GM19043 (cell line): ENCODE measurements at regions not wholly inside any gene's neighbourhood (a gene's known extent, or its start where the extent isn't known, plus 50 kb on each side); places are given as distances from the start of the nearest gene placed in this dataset.

Experiments used
- ATAC-seq: cut with Tn5 transposase; IDR thresholded peaks from one replicate; pipeline ENCODE4 v1.9.1; 2021; ENCODE audit warnings: low read depth; ENCODE audit not compliant: unreplicated experiment

- peak; percentile 55 for ATAC-seq
Measured at GRCh38 chrX:25067271-25068172, 51.8 kb upstream of the ARX start.

GRCh38 chrX:25066131-25066530, 50.4 kb upstream of the ARX start:
- no peak for ATAC-seq
